ENCODE measurements at regions not wholly inside any gene's neighbourhood (a gene's known extent, or its start where the extent isn't known, plus 50 kb on each side); places are given as distances from the start of the nearest gene placed in this dataset.

GRCh38 chr12:54765652-54766051, 88.7 kb upstream of the MUCL1 start:
- no peaks in the 10 kb centered on the region for H3K36me3 ChIP-seq (ENCODE audit: control insufficient read depth in 2 of 3, insufficient read depth in 3 of 3, low read length in 3 of 3)
- H3K27me3 ChIP-seq (ENCODE audit: control insufficient read depth, insufficient read depth, low read length), result no peaks in the 10 kb centered on the region
- no peak for FAIRE-seq
- no peak overlapping the region for H3K27ac ChIP-seq (ENCODE audit: low read depth in 2 of 2, low read length in 2 of 2)
- no peaks in the 10 kb centered on the region for H3K4me1 ChIP-seq (ENCODE audit: control insufficient read depth in 2 of 3, insufficient read depth in 2 of 3, low read depth in 1 of 3, low read length in 3 of 3)
- DNase-seq, result no peak
- no peak for TF ChIP-seq CTCF (IDR thresholded peaks at IDR 0.05; ENCODE audit: borderline replicate concordance, extremely low read depth, insufficient read depth)
- intact Hi-C loops (cut with DNase I), result no loop called here
- no peak overlapping the region for H3K9ac ChIP-seq (ENCODE audit: low read length in 3 of 3)
- no peak overlapping the region for H3K4me3 ChIP-seq (ENCODE audit: low read length in 3 of 3)
- no peaks in the 10 kb centered on the region for H3K9me3 ChIP-seq (ENCODE audit: control insufficient read depth in 2 of 3, insufficient read depth in 1 of 3, low read length in 3 of 3)

GRCh38 chr12:54762390-54762789, 91.9 kb upstream of the MUCL1 start:
- no peak for FAIRE-seq
- Histone ChIP-seq H3K4me3 (ENCODE audit: low read length in 3 of 3) (no peak overlapping the region), H3K9ac (ENCODE audit: low read length in 3 of 3) (no peak overlapping the region), H3K27me3 (ENCODE audit: control insufficient read depth, insufficient read depth, low read length) (no peaks in the 10 kb centered on the region), H3K4me1 (ENCODE audit: control insufficient read depth in 2 of 3, insufficient read depth in 2 of 3, low read depth in 1 of 3, low read length in 3 of 3) (no peaks in the 10 kb centered on the region), H3K9me3 (ENCODE audit: control insufficient read depth in 2 of 3, insufficient read depth in 1 of 3, low read length in 3 of 3) (no peaks in the 10 kb centered on the region), H3K36me3 (ENCODE audit: control insufficient read depth in 2 of 3, insufficient read depth in 3 of 3, low read length in 3 of 3) (no peaks in the 10 kb centered on the region), H3K27ac (ENCODE audit: low read depth in 2 of 2, low read length in 2 of 2) (no peak overlapping the region)
- DNase-seq, result no peak
- TF ChIP-seq CTCF (IDR thresholded peaks at IDR 0.05; ENCODE audit: borderline replicate concordance, extremely low read depth, insufficient read depth), result no peak
- intact Hi-C loops (cut with DNase I), result no loop called here

- Histone ChIP-seq H3K27me3 (ENCODE audit: control insufficient read depth, insufficient read depth, low read length) (no peaks in the 10 kb centered on the region), H3K4me3 (ENCODE audit: low read length in 3 of 3) (no peak overlapping the region), H3K27ac (ENCODE audit: low read depth in 2 of 2, low read length in 2 of 2) (no peak overlapping the region), H3K9ac (ENCODE audit: low read length in 3 of 3) (no peak overlapping the region), H3K36me3 (ENCODE audit: control insufficient read depth in 2 of 3, insufficient read depth in 3 of 3, low read length in 3 of 3) (no peaks in the 10 kb centered on the region), H3K9me3 (ENCODE audit: control insufficient read depth in 2 of 3, insufficient read depth in 1 of 3, low read length in 3 of 3) (no peaks in the 10 kb centered on the region), H3K4me1 (ENCODE audit: control insufficient read depth in 2 of 3, insufficient read depth in 2 of 3, low read depth in 1 of 3, low read length in 3 of 3) (no peaks in the 10 kb centered on the region)
- intact Hi-C loops (cut with DNase I), result loop anchor here (10.0 kb wide), 1 partner anchor 195 kb away; no protein-coding TSS in a partner anchor
- TF ChIP-seq CTCF (IDR thresholded peaks at IDR 0.05; ENCODE audit: borderline replicate concordance, extremely low read depth, insufficient read depth), result peak; percentile 28
- FAIRE-seq (no peak), DNase-seq (peak in 2 of 5 donors; percentile 22 to 33)
Observed at GRCh38 chr12:54759751-54760150, 94.6 kb upstream of the MUCL1 start.

- FAIRE-seq (peak; percentile 52), DNase-seq (no peak)
- Histone ChIP-seq H3K36me3 (ENCODE audit: control insufficient read depth in 2 of 3, insufficient read depth in 3 of 3, low read length in 3 of 3) (no peaks in the 10 kb centered on the region), H3K27ac (ENCODE audit: low read depth in 2 of 2, low read length in 2 of 2) (no peak overlapping the region), H3K9ac (ENCODE audit: low read length in 3 of 3) (no peak overlapping the region), H3K4me1 (ENCODE audit: control insufficient read depth in 2 of 3, insufficient read depth in 2 of 3, low read depth in 1 of 3, low read length in 3 of 3) (no peaks in the 10 kb centered on the region), H3K4me3 (ENCODE audit: low read length in 3 of 3) (no peak overlapping the region), H3K27me3 (ENCODE audit: control insufficient read depth, insufficient read depth, low read length) (no peaks in the 10 kb centered on the region), H3K9me3 (ENCODE audit: control insufficient read depth in 2 of 3, insufficient read depth in 1 of 3, low read length in 3 of 3) (no peaks in the 10 kb centered on the region)
- TF ChIP-seq CTCF (IDR thresholded peaks at IDR 0.05; ENCODE audit: borderline replicate concordance, extremely low read depth, insufficient read depth), result no peak
- intact Hi-C loops (cut with DNase I), result loop anchor here (10.0 kb wide), 1 partner anchor 203 kb away; no protein-coding TSS in a partner anchor
Observed at GRCh38 chr12:54751493-54751892, 102.8 kb upstream of the MUCL1 start.

Data from kidney (tissue), 13 donors.